ENCODE measurements at regions not wholly inside any gene's neighbourhood (a gene's known extent, or its start where the extent isn't known, plus 50 kb on each side); places are given as distances from the start of the nearest gene placed in this dataset.

GRCh38 chr2:209209943-209210342, 213.9 kb upstream of the MAP2 start:
- no peak for TF ChIP-seq CTCF (conservative IDR thresholded peaks at IDR 0.05; ENCODE audit: low read depth, low read length)
- TF ChIP-seq EZH2 (IDR thresholded peaks at IDR 0.05; ENCODE audit: borderline replicate concordance, low read depth, low read length, poor library complexity, severe bottlenecking) = no peak

All from A673 (cell line).